Body of pancreas (tissue), 4 donors: ENCODE measurements at regions not wholly inside any gene's neighbourhood (a gene's known extent, or its start where the extent isn't known, plus 50 kb on each side); places are given as distances from the start of the nearest gene placed in this dataset.

Experiments
- POLR2A ChIP-seq, 3 donors: fragments of 450-650 bp; IDR thresholded peaks; one replicate each; pipeline ENCODE4 v1.6.1; 2016; ENCODE audit warnings: antibody characterized with exemption in 3 of 3, mild to moderate bottlenecking in 2 of 3
- TF ChIP-seq, protein P1 (sequence below), 7 experiments: fragments of 450-650 bp in 4 of 7; fragments of 200-600 bp in 3 of 7; sonication (generic) in 3 of 7; IDR thresholded peaks; one replicate each; pipeline ENCODE4 v1.5.1; 2016 to 2019; ENCODE audit warnings: antibody characterized with exemption in 7 of 7

DNA sequence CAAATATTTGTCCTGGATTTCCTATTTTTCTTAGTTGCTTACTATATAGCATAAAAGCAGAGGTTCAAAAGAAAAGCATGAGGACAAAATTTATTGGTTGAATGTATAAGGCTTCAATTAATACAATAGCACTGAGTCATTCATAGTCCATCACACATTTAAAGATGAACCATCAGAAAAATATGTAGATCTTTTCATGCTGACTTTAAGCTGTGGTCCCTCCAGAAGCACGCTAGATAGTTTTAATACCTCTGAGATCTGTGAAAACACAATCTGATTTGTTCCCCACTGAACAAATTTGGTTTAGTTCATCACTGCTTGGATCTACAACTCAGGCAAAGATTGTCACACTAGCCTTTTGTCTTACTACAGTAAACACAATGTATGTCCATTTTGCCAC, 377.2 kb upstream of the ANXA10 start:
- TF ChIP-seq, protein P1, sequence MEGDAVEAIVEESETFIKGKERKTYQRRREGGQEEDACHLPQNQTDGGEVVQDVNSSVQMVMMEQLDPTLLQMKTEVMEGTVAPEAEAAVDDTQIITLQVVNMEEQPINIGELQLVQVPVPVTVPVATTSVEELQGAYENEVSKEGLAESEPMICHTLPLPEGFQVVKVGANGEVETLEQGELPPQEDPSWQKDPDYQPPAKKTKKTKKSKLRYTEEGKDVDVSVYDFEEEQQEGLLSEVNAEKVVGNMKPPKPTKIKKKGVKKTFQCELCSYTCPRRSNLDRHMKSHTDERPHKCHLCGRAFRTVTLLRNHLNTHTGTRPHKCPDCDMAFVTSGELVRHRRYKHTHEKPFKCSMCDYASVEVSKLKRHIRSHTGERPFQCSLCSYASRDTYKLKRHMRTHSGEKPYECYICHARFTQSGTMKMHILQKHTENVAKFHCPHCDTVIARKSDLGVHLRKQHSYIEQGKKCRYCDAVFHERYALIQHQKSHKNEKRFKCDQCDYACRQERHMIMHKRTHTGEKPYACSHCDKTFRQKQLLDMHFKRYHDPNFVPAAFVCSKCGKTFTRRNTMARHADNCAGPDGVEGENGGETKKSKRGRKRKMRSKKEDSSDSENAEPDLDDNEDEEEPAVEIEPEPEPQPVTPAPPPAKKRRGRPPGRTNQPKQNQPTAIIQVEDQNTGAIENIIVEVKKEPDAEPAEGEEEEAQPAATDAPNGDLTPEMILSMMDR (IDR thresholded peaks at IDR 0.05): no peak
- TF ChIP-seq POLR2A (IDR thresholded peaks at IDR 0.05): no peak
